ENCODE measurements at regions not wholly inside any gene's neighbourhood (a gene's known extent, or its start where the extent isn't known, plus 50 kb on each side); places are given as distances from the start of the nearest gene placed in this dataset.

GRCh38 chr7:45235905-45236304, 78.3 kb downstream of the RAMP3 start:
- DNase-seq (ENCODE audit: low spot score), result no peak

GRCh38 chr7:45236666-45237065, 79.1 kb downstream of the RAMP3 start:
- DNase-seq (ENCODE audit: low spot score), result no peak

GRCh38 chr7:45237788-45238461, 80.3 kb downstream of the RAMP3 start:
- DNase-seq (ENCODE audit: low spot score), result no peak

- no peak for DNase-seq (ENCODE audit: low spot score)
Observed at GRCh38 chr7:45238806-45239205, 81.2 kb downstream of the RAMP3 start.

- DNase-seq (ENCODE audit: low spot score), result no peak
Observed at GRCh38 chr7:45239486-45239885, 81.9 kb downstream of the RAMP3 start.

- DNase-seq (ENCODE audit: low spot score), result no peak
Observed at GRCh38 chr7:45240273-45240771, 82.7 kb downstream of the RAMP3 start.

GRCh38 chr7:45240926-45241325, 83.3 kb downstream of the RAMP3 start:
- DNase-seq (ENCODE audit: low spot score), result no peak

GRCh38 chr7:45241339-45242109, 83.9 kb downstream of the RAMP3 start:
- DNase-seq (ENCODE audit: low spot score), result no peak

GRCh38 chr7:45242261-45242660, 84.7 kb downstream of the RAMP3 start:
- no peak for DNase-seq (ENCODE audit: low spot score)

- DNase-seq (ENCODE audit: low spot score), result no peak
Observed at GRCh38 chr7:45242698-45243097, 85.1 kb downstream of the RAMP3 start.

GRCh38 chr7:45244981-45245380, 87.4 kb downstream of the RAMP3 start:
- no peak for DNase-seq (ENCODE audit: low spot score)

GRCh38 chr7:45246339-45246738, 88.7 kb downstream of the RAMP3 start:
- DNase-seq (ENCODE audit: low spot score), result no peak

- no peak for DNase-seq (ENCODE audit: low spot score)
Observed at GRCh38 chr7:45252248-45252647, 94.7 kb downstream of the RAMP3 start.

GRCh38 chr7:45252857-45253256, 95.3 kb downstream of the RAMP3 start:
- no peak for DNase-seq (ENCODE audit: low spot score)

GRCh38 chr7:45253368-45253767, 95.8 kb downstream of the RAMP3 start:
- DNase-seq (ENCODE audit: low spot score), result no peak

GRCh38 chr7:45255187-45255586, 97.6 kb downstream of the RAMP3 start:
- DNase-seq (ENCODE audit: low spot score), result no peak

GRCh38 chr7:45256309-45256708, 98.7 kb downstream of the RAMP3 start:
- no peak for DNase-seq (ENCODE audit: low spot score)

GRCh38 chr7:45256775-45257174, 99.2 kb downstream of the RAMP3 start:
- DNase-seq (ENCODE audit: low spot score), result no peak

GRCh38 chr7:45257284-45257683, 99.7 kb downstream of the RAMP3 start:
- no peak for DNase-seq (ENCODE audit: low spot score)

- no peak for DNase-seq (ENCODE audit: low spot score)
Observed at GRCh38 chr7:45258533-45259226, 101.1 kb downstream of the RAMP3 start.

- DNase-seq (ENCODE audit: low spot score), result no peak
Observed at GRCh38 chr7:45259227-45259596, 101.6 kb downstream of the RAMP3 start.

GRCh38 chr7:45259966-45260646, 102.5 kb downstream of the RAMP3 start:
- peak; percentile 51 for DNase-seq (ENCODE audit: low spot score)

Measured in mucosa of gallbladder (tissue), 1 donor.